MCF 10A (cell line): ENCODE measurements at regions not wholly inside any gene's neighbourhood (a gene's known extent, or its start where the extent isn't known, plus 50 kb on each side); places are given as distances from the start of the nearest gene placed in this dataset.
A peak's percentile ranks its signal among the peaks of the same experiment; 100 is the strongest.

Experiments
- BruUV-seq: library from RNA; stranded (reverse); fragments of 400-500 nt; replicated peaks from 2 replicates; lab custom pipeline; 2021; lab: Mats Ljungman, UMichigan
- CTCF ChIA-PET: fragments of 300-600 bp; sonication (Branson Sonifier 250); formaldehyde crosslinking; extraction: SDS; loops from one replicate; lab custom pipeline; 2021; ENCODE audit warnings: antibody characterized with exemption, inconsistent platforms; lab: Yijun Ruan, JAX
- POLR2A ChIA-PET: fragments of 300-600, 350-650 bp; sonication (Branson Sonifier 250); formaldehyde crosslinking; extraction: SDS; loops from one replicate; lab custom pipeline; 2020; ENCODE audit warnings: antibody characterized with exemption, inconsistent platforms; lab: Yijun Ruan, JAX
- DNase-seq: peaks from one replicate; pipeline ENCODE4 v3.0.0-alpha.2; 2018; ENCODE audit not compliant: unreplicated experiment
- H3K27ac Mint-ChIP-seq: one replicate; pipeline ENCODE4 v1.8.0; 2022; ENCODE audit warnings: mild to moderate bottlenecking, low read depth, mixed read lengths; ENCODE audit not compliant: unreplicated experiment
- H3K27me3 Mint-ChIP-seq: one replicate; pipeline ENCODE4 v1.8.0; 2022; ENCODE audit warnings: mixed read lengths; ENCODE audit not compliant: insufficient read depth, unreplicated experiment
- H3K36me3 Mint-ChIP-seq: one replicate; pipeline ENCODE4 v1.8.0; 2022; ENCODE audit warnings: mild to moderate bottlenecking, moderate library complexity, mixed read lengths; ENCODE audit not compliant: insufficient read depth, unreplicated experiment
- H3K4me1 Mint-ChIP-seq: one replicate; pipeline ENCODE4 v1.8.0; 2022; ENCODE audit warnings: mixed read lengths; ENCODE audit not compliant: insufficient read depth, unreplicated experiment
- H3K4me3 Mint-ChIP-seq: one replicate; pipeline ENCODE4 v1.8.0; 2022; ENCODE audit warnings: mild to moderate bottlenecking, moderate library complexity, mixed read lengths; ENCODE audit not compliant: unreplicated experiment
- H3K9me3 Mint-ChIP-seq: one replicate; pipeline ENCODE4 v1.8.0; 2022; ENCODE audit warnings: mixed read lengths; ENCODE audit not compliant: unreplicated experiment
- intact Hi-C: fragments of 100-400 bp; cut with micrococcal nuclease; formaldehyde crosslinking; loops from 2 replicates; pipeline ENCODE4 v1.14.1; 2022
- TF ChIP-seq, protein P1 (sequence below): fragments of 200-600 bp; IDR thresholded peaks from one replicate; pipeline ENCODE4 v1.8.0; 2022; ENCODE audit warnings: antibody characterized with exemption, mild to moderate bottlenecking; ENCODE audit not compliant: unreplicated experiment

DNA sequence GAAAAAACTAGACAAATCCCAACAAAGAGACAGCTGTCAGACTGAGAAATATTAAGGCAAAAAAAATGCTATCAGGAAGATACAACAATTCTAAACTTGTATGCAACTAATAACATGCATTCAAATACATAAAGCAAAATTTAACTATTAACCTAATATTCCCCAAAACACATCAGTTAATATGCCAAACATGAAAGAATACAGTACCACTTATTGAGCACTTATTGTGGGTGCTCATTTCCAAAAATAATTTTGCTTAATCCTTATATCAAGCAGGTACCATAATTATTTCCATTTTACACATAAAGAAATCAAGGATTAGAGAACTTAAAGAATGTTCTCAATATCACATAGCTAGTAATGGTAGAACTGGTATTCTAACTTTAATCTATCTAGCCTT lies 67.7 kb upstream of the HMGXB4 start:
- ChIA-PET CTCF (interaction anchor here (0.8 kb wide), 1 partner anchor 90 kb away, joined by 3 read pairs; no protein-coding TSS in a partner anchor), POLR2A (no interaction called here)
- no peak for DNase-seq
- intact Hi-C loops, result no loop called here
- Mint-ChIP-seq H3K9me3 (peaks cover 18% of the 10 kb centered on the region), H3K4me1 (peaks cover 19% of the 10 kb centered on the region), H3K27me3 (no peaks in the 10 kb centered on the region), H3K27ac (no peak overlapping the region), H3K36me3 (no peaks in the 10 kb centered on the region), H3K4me3 (no peak overlapping the region)
- BruUV-seq, result no TSS peak
- TF ChIP-seq, protein P1, sequence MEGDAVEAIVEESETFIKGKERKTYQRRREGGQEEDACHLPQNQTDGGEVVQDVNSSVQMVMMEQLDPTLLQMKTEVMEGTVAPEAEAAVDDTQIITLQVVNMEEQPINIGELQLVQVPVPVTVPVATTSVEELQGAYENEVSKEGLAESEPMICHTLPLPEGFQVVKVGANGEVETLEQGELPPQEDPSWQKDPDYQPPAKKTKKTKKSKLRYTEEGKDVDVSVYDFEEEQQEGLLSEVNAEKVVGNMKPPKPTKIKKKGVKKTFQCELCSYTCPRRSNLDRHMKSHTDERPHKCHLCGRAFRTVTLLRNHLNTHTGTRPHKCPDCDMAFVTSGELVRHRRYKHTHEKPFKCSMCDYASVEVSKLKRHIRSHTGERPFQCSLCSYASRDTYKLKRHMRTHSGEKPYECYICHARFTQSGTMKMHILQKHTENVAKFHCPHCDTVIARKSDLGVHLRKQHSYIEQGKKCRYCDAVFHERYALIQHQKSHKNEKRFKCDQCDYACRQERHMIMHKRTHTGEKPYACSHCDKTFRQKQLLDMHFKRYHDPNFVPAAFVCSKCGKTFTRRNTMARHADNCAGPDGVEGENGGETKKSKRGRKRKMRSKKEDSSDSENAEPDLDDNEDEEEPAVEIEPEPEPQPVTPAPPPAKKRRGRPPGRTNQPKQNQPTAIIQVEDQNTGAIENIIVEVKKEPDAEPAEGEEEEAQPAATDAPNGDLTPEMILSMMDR, result no peak

DNA sequence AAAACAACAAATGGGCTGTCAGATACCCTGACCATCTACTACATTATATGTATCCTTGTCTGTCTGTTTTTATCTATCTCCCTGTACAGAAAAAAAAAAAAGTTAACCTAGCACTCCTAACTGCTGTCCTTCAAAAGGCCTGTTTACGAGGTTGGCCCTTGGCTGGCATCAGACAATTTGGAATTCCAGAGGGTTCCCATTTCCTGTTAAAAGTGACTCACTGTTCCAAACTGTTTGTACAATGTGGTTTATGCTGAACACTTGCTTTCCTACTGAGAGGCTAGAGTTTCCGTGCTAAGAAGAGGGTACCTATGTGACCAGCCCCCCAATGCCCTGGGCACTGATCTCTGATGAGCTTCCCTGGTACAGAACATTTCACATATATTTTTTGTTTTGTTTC lies 65.9 kb upstream of the HMGXB4 start:
- Mint-ChIP-seq H3K36me3 (no peaks in the 10 kb centered on the region), H3K27me3 (no peaks in the 10 kb centered on the region), H3K4me3 (no peak overlapping the region), H3K4me1 (peaks cover 19% of the 10 kb centered on the region), H3K9me3 (peaks cover 18% of the 10 kb centered on the region), H3K27ac (peak overlapping the region; percentile 74)
- POLR2A ChIA-PET, result no interaction called here
- no TSS peak for BruUV-seq
- peak; percentile 77 for DNase-seq
- CTCF ChIA-PET, result no interaction called here
- TF ChIP-seq, protein P1, result no peak
- intact Hi-C loops, result no loop called here

DNA sequence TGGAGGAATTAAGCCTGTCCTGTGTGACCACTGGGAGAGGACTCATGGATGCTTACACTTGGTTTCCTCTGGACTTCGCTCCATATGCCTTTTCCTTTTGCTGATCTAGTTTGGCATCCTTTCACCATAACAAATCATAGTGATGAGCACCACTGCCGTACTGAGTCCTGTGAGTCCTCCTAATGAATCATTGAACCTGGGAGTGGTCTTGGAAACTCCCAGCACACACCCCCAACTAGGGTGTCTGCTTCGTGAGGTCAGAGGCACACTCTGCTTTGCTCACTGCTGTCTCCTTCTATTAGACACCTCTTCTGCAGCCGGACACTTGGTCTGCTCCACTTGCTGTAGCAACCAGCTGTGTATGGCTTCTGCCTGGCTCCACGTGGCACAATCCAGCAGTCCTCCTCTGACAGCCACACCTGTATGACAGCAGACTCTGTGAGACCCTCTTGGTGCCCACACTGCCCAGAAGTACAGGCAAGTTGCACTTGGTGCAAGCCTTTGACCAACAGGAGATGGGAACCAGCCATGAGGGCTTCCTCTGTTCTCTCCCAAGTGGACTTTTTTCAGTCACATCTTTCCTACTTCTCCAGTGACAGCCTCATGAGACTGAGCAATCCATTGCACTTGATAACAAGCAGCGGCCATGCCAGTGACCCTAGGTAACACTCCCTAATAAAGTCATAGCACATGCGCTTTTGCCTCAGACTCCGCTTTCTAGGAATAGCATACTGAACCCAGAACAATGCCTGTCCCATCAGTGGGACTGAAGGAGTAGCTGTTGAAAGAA lies 65.0 kb upstream of the HMGXB4 start:
- Mint-ChIP-seq H3K4me3 (no peak overlapping the region), H3K36me3 (no peaks in the 10 kb centered on the region), H3K27me3 (peaks cover 5% of the 10 kb centered on the region), H3K4me1 (peaks cover 19% of the 10 kb centered on the region), H3K9me3 (peaks cover 18% of the 10 kb centered on the region), H3K27ac (peak overlapping the region; percentile 74)
- TF ChIP-seq, protein P1, result no peak
- intact Hi-C loops, result no loop called here
- ChIA-PET CTCF (no interaction called here), POLR2A (no interaction called here)
- peak; percentile 40 for DNase-seq
- no TSS peak for BruUV-seq

DNA sequence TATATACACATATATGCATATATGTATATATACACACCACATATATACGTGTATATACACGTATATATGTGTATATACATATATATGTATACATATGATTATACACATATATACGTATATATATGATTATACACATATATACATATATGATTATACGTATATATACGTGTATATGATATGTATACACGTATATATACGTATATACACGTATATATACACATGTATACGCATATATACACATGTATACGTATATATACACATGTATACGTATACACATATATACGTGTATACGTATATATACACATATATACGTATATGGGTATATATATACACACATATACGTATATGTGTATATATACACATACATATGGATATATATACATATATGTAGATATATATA lies 62.1 kb upstream of the HMGXB4 start:
- Mint-ChIP-seq H3K9me3 (peaks cover 10% of the 10 kb centered on the region), H3K4me1 (peaks cover 19% of the 10 kb centered on the region), H3K27me3 (peaks cover 20% of the 10 kb centered on the region), H3K36me3 (no peaks in the 10 kb centered on the region), H3K4me3 (no peak overlapping the region), H3K27ac (no peak overlapping the region)
- DNase-seq, result no peak
- BruUV-seq, result no TSS peak
- intact Hi-C loops, result no loop called here
- TF ChIP-seq, protein P1, result no peak
- ChIA-PET CTCF (no interaction called here), POLR2A (no interaction called here)
